GM19463 (cell line): ENCODE measurements at regions not wholly inside any gene's neighbourhood (a gene's known extent, or its start where the extent isn't known, plus 50 kb on each side); places are given as distances from the start of the nearest gene placed in this dataset.

ENCODE experiments used
- ATAC-seq: cut with Tn5 transposase; IDR thresholded peaks from one replicate; pipeline ENCODE4 v1.9.1; 2021; ENCODE audit warnings: mild to moderate bottlenecking, moderate library complexity; ENCODE audit not compliant: unreplicated experiment

- ATAC-seq = no peak
Measured at GRCh38 chr3:117910820-117911521, 1123.7 kb downstream of the IGSF11 start.

GRCh38 chr3:117912352-117912751 is 1122.3 kb downstream of the IGSF11 start:
- ATAC-seq = no peak

- ATAC-seq = no peak
Measured at GRCh38 chr3:117914540-117915100, 1120.0 kb downstream of the IGSF11 start.

GRCh38 chr3:117916839-117917238 is 1117.8 kb downstream of the IGSF11 start:
- no peak for ATAC-seq

- ATAC-seq = no peak
Measured at GRCh38 chr3:117919621-117920020, 1115.0 kb downstream of the IGSF11 start.

GRCh38 chr3:117920253-117920898 is 1114.3 kb downstream of the IGSF11 start:
- no peak for ATAC-seq

GRCh38 chr3:117921411-117921810 is 1113.2 kb downstream of the IGSF11 start:
- ATAC-seq = no peak

GRCh38 chr3:117922039-117922438 is 1112.6 kb downstream of the IGSF11 start:
- no peak for ATAC-seq

GRCh38 chr3:117926819-117927218 is 1107.8 kb downstream of the IGSF11 start:
- no peak for ATAC-seq

- ATAC-seq = no peak
Measured at GRCh38 chr3:117927825-117928224, 1106.8 kb downstream of the IGSF11 start.

- no peak for ATAC-seq
Measured at GRCh38 chr3:117928836-117929235, 1105.8 kb downstream of the IGSF11 start.

- no peak for ATAC-seq
Measured at GRCh38 chr3:117932441-117932840, 1102.2 kb downstream of the IGSF11 start.

GRCh38 chr3:117936159-117936558 is 1098.5 kb downstream of the IGSF11 start:
- no peak for ATAC-seq

GRCh38 chr3:117938974-117939373 is 1095.7 kb downstream of the IGSF11 start:
- ATAC-seq = no peak

GRCh38 chr3:117939425-117940027 is 1095.1 kb downstream of the IGSF11 start:
- ATAC-seq = no peak

- ATAC-seq = no peak
Measured at GRCh38 chr3:117941015-117941414, 1093.6 kb downstream of the IGSF11 start.

GRCh38 chr3:117941756-117942155 is 1092.9 kb downstream of the IGSF11 start:
- no peak for ATAC-seq

- ATAC-seq = no peak
Measured at GRCh38 chr3:117954131-117954530, 1080.5 kb downstream of the IGSF11 start.

GRCh38 chr3:117955196-117955595 is 1079.5 kb downstream of the IGSF11 start:
- no peak for ATAC-seq

- ATAC-seq = no peak
Measured at GRCh38 chr3:117958027-117958426, 1076.6 kb downstream of the IGSF11 start.

GRCh38 chr3:117962750-117963149 is 1071.9 kb downstream of the IGSF11 start:
- ATAC-seq = no peak

- ATAC-seq = no peak
Measured at GRCh38 chr3:117963858-117964257, 1070.8 kb downstream of the IGSF11 start.
